H1 (cell line): ENCODE measurements at regions not wholly inside any gene's neighbourhood (a gene's known extent, or its start where the extent isn't known, plus 50 kb on each side); places are given as distances from the start of the nearest gene placed in this dataset. TPM values are rescaled to one million over a fixed set of nuclear protein-coding genes. Genes with fewer than 3 reads are reported as not detected.

ENCODE experiments used
- small RNA-seq: library from polyadenylated mRNA; stranded (forward); fragments of <200 nt; extraction: miRNeasy Mini kit (QIAGEN cat#:217004); gene quantifications from one replicate; pipeline ENCODE3, GENCODE V24; 2013; ENCODE audit not compliant: insufficient read depth

Small RNAs in the stretch of these regions (small RNA-seq; reads per million reads assigned to genes)
- gene RNA5SP430 = not detected
